H1 (cell line): ENCODE measurements at regions not wholly inside any gene's neighbourhood (a gene's known extent, or its start where the extent isn't known, plus 50 kb on each side); places are given as distances from the start of the nearest gene placed in this dataset.

Experiments used
- CTCF ChIA-PET: fragments of 300-600 bp; sonication (Branson Sonifier 250); formaldehyde crosslinking; loops from one replicate; lab custom pipeline; 2021; ENCODE audit not compliant: partially characterized antibody; lab: Charles Lee
- POLR2A ChIA-PET: fragments of 300-600 bp; sonication (Branson Sonifier 250); formaldehyde crosslinking; loops from one replicate; lab custom pipeline; 2021; ENCODE audit warnings: inconsistent platforms; ENCODE audit not compliant: partially characterized antibody; lab: Charles Lee
- DNase-seq, 2 experiments: peaks; one replicate each; pipeline versions ENCODE4 v3.0.0 to v3.0.0-alpha.2; 2010 to 2022; ENCODE audit warnings: low spot score in 2 of 2, low read depth in 1 of 2, mixed read lengths in 1 of 2
- FAIRE-seq: peaks from 2 replicates; lab custom pipeline; 2011; peaks lifted over from hg19 to GRCh38; lab: Jason Lieb, UNC
- H2AFZ ChIP-seq: 2 replicates; pipeline ENCODE4 v1.8.1; 2012; ENCODE audit warnings: low read length, inconsistent platforms
- H2AK5ac ChIP-seq: 2 replicates; pipeline ENCODE4 v1.6.1; 2013; ENCODE audit warnings: low read depth, low read length
- H2BK120ac ChIP-seq: replicated peaks from 2 replicates; pipeline ENCODE3; 2013; ENCODE audit warnings: low read depth, low read length, inconsistent platforms
- H2BK12ac ChIP-seq: 2 replicates; pipeline ENCODE4 v1.6.1; 2013; ENCODE audit warnings: low read depth, low read length
- H2BK15ac ChIP-seq: 2 replicates; pipeline ENCODE4 v1.6.1; 2013; ENCODE audit warnings: low read length
- H2BK20ac ChIP-seq: 2 replicates; pipeline ENCODE4 v1.6.1; 2013; ENCODE audit warnings: low read length
- H2BK5ac ChIP-seq: 2 replicates; pipeline ENCODE4 v1.6.1; 2013; ENCODE audit warnings: low read depth, low read length
- H3K14ac ChIP-seq: 2 replicates; pipeline ENCODE4 v1.6.1; 2013; ENCODE audit warnings: inconsistent platforms; ENCODE audit not compliant: insufficient read length
- H3K18ac ChIP-seq: 2 replicates; pipeline ENCODE4 v1.6.1; 2013; ENCODE audit warnings: low read length; ENCODE audit errors: extremely low read depth
- H3K23ac ChIP-seq: 2 replicates; pipeline ENCODE4 v1.6.1; 2013; ENCODE audit warnings: inconsistent platforms; ENCODE audit not compliant: insufficient read length
- H3K23me2 ChIP-seq: 2 replicates; pipeline ENCODE4 v1.6.1; 2013; ENCODE audit warnings: low read depth, low read length
- H3K27ac ChIP-seq: 2 replicates; pipeline ENCODE4 v1.6.1; 2011; ENCODE audit warnings: low read depth, low read length, inconsistent platforms
- H3K27me3 ChIP-seq, 4 experiments: replicated peaks in 1 of 4; 1 replicate in 1 of 4; 2 replicates in 3 of 4; pipeline versions ENCODE4 v1.6.1 to v1.8.1; 2011 to 2013; ENCODE audit warnings: low read length in 3 of 4, mild to moderate bottlenecking in 3 of 4, inconsistent platforms in 2 of 4, mixed read lengths in 2 of 4, moderate library complexity in 1 of 4; ENCODE audit not compliant: control insufficient read depth in 3 of 4, insufficient read depth in 3 of 4; ENCODE audit errors: extremely low read depth in 1 of 4
- H3K36me3 ChIP-seq, 4 experiments: 2 replicates each; pipeline versions ENCODE4 v1.6.1 to v1.8.1; 2011 to 2013; ENCODE audit warnings: mild to moderate bottlenecking in 4 of 4, low read length in 3 of 4, moderate library complexity in 2 of 4, control low read depth in 1 of 4, inconsistent platforms in 1 of 4; ENCODE audit not compliant: insufficient read depth in 4 of 4, control insufficient read depth in 2 of 4
- H3K4ac ChIP-seq: replicated peaks from 2 replicates; pipeline ENCODE3; 2013; ENCODE audit warnings: low read length, low read depth, mixed read lengths, inconsistent platforms; ENCODE audit not compliant: insufficient read length
- H3K4me1 ChIP-seq, 4 experiments: replicated peaks in 1 of 4; 1 replicate in 1 of 4; 2 replicates in 3 of 4; pipeline versions ENCODE4 v1.6.1 to v1.8.1; 2011 to 2013; ENCODE audit warnings: low read length in 3 of 4, inconsistent platforms in 2 of 4, mixed read lengths in 1 of 4; ENCODE audit not compliant: insufficient read depth in 4 of 4, control insufficient read depth in 3 of 4
- H3K4me2 ChIP-seq, 2 experiments: 2 replicates each; pipeline versions ENCODE4 v1.6.1 to v1.8.1; 2011 to 2013; ENCODE audit warnings: low read depth in 2 of 2, low read length in 2 of 2, control low read depth in 1 of 2, inconsistent platforms in 1 of 2, mild to moderate bottlenecking in 1 of 2; ENCODE audit not compliant: insufficient read depth in 1 of 2
- H3K4me3 ChIP-seq, 4 experiments: fragments of 200-600, 300-600 bp in 1 of 4; sonication (generic), shearing (Covaris generic), sonication (Bioruptor Twin) in 1 of 4; 2 replicates each; pipeline versions ENCODE4 v1.5.1 to v1.8.1; 2011 to 2016; ENCODE audit warnings: low read length in 4 of 4, low read depth in 3 of 4, control low read depth in 2 of 4, inconsistent platforms in 2 of 4, mild to moderate bottlenecking in 2 of 4, mixed read lengths in 1 of 4, moderate library complexity in 1 of 4; ENCODE audit not compliant: insufficient read depth in 2 of 4; ENCODE audit errors: extremely low read depth in 1 of 4
- H3K56ac ChIP-seq: replicated peaks from 2 replicates; pipeline ENCODE3; 2013; ENCODE audit warnings: low read depth, mild to moderate bottlenecking, mixed read lengths, low read length, inconsistent platforms; ENCODE audit not compliant: insufficient read length
- H3K79me1 ChIP-seq: 2 replicates; pipeline ENCODE4 v1.6.1; 2013; ENCODE audit warnings: low read depth, low read length, control low read depth
- H3K79me2 ChIP-seq, 2 experiments: 2 replicates each; pipeline versions ENCODE4 v1.6.1 to v1.8.1; 2012 to 2013; ENCODE audit warnings: low read length in 2 of 2, mild to moderate bottlenecking in 2 of 2, inconsistent platforms in 1 of 2; ENCODE audit not compliant: insufficient read depth in 2 of 2, control insufficient read depth in 1 of 2
- H3K9ac ChIP-seq, 4 experiments: replicated peaks in 1 of 4; 1 replicate in 1 of 4; 2 replicates in 3 of 4; pipeline versions ENCODE4 v1.6.1 to v1.8.1; 2011 to 2013; ENCODE audit warnings: low read depth in 3 of 4, low read length in 3 of 4, control low read depth in 2 of 4, mild to moderate bottlenecking in 2 of 4, moderate library complexity in 2 of 4, inconsistent platforms in 1 of 4; ENCODE audit errors: extremely low read depth in 1 of 4
- H3K9me3 ChIP-seq, 2 experiments: 2 replicates each; pipeline versions ENCODE4 v1.6.1 to v1.8.1; 2012 to 2013; ENCODE audit warnings: mild to moderate bottlenecking in 2 of 2, moderate library complexity in 2 of 2, control low read depth in 1 of 2, inconsistent platforms in 1 of 2, low read depth in 1 of 2, low read length in 1 of 2, mixed read lengths in 1 of 2; ENCODE audit not compliant: insufficient read depth in 2 of 2
- H4K20me1 ChIP-seq, 2 experiments: replicated peaks in 1 of 2; 2 replicates each; pipeline versions ENCODE3 to v1.8.1; 2011 to 2013; ENCODE audit warnings: inconsistent platforms in 2 of 2, low read length in 2 of 2, mild to moderate bottlenecking in 1 of 2; ENCODE audit not compliant: insufficient read depth in 2 of 2, control insufficient read depth in 1 of 2
- H4K5ac ChIP-seq: 2 replicates; pipeline ENCODE4 v1.6.1; 2013; ENCODE audit warnings: low read length, low read depth, mixed read lengths, inconsistent platforms; ENCODE audit not compliant: insufficient read length
- H4K8ac ChIP-seq: 2 replicates; pipeline ENCODE4 v1.8.0; 2013; ENCODE audit warnings: mild to moderate bottlenecking, moderate library complexity, low read length, inconsistent platforms; ENCODE audit not compliant: insufficient read depth; ENCODE audit errors: extremely low read depth
- H4K91ac ChIP-seq: replicated peaks from 2 replicates; pipeline ENCODE3; 2013; ENCODE audit warnings: low read length, mixed read lengths, inconsistent platforms; ENCODE audit not compliant: insufficient read length
- CEBPB ChIP-seq: IDR thresholded peaks from 2 replicates; pipeline ENCODE4 v1.6.1; 2012; ENCODE audit warnings: low read depth, low read length
- EZH2 ChIP-seq: fragments of 200-600 bp; sonication (generic); IDR thresholded peaks from 2 replicates; pipeline ENCODE4 v1.7.1; 2012; ENCODE audit warnings: low read depth, mild to moderate bottlenecking, moderate library complexity, low read length, inconsistent platforms; ENCODE audit not compliant: severe bottlenecking
- SIRT6 ChIP-seq: IDR thresholded peaks from one replicate; pipeline ENCODE4 v1.7.1; 2012; ENCODE audit warnings: low read length, inconsistent platforms
- WGBS, 2 experiments: shearing (Covaris generic) in 1 of 2; methylation state at CpG; one replicate each; pipeline versions ENCODE4 v1.1.6 to v1.1.7; 2013 to 2015; ENCODE audit warnings: low lambda C conversion rate in 2 of 2, mixed read lengths in 2 of 2, inconsistent platforms in 1 of 2, low coverage in 1 of 2, missing lambda C conversion rate in 1 of 2; ENCODE audit not compliant: insufficient replicate concordance in 2 of 2, insufficient coverage in 1 of 2, insufficient read length in 1 of 2; ENCODE audit errors: extremely low coverage in 1 of 2, missing lambda C conversion rate in 1 of 2; 5-methylcytosine and 5-hydroxymethylcytosine counted together

GRCh38 chr4:18676526-18676915 is 655.0 kb upstream of the LCORL start:
- H2BK20ac ChIP-seq, result no peak overlapping the region
- no peak overlapping the region for H2BK12ac ChIP-seq
- H4K5ac ChIP-seq, result no peak overlapping the region
- H3K4ac ChIP-seq, result no peak overlapping the region
- no peaks in the 10 kb centered on the region for H3K27me3 ChIP-seq
- no peak overlapping the region for H3K18ac ChIP-seq
- H4K8ac ChIP-seq, result no peak overlapping the region
- H3K9ac ChIP-seq, result no peak overlapping the region
- TF ChIP-seq EZH2 (no peak), SIRT6 (no peak), CEBPB (no peak)
- H3K4me1 ChIP-seq, result no peaks in the 10 kb centered on the region
- H3K23ac ChIP-seq, result no peak overlapping the region
- no peak overlapping the region for H2AK5ac ChIP-seq
- H3K23me2 ChIP-seq, result no peaks in the 10 kb centered on the region
- FAIRE-seq (no peak), DNase-seq (no peak)
- H3K4me3 ChIP-seq, result no peak overlapping the region
- no peak overlapping the region for H2BK15ac ChIP-seq
- no peak overlapping the region for H3K27ac ChIP-seq
- no peak overlapping the region for H3K56ac ChIP-seq
- no peaks in the 10 kb centered on the region for H3K36me3 ChIP-seq
- WGBS, 2 experiments, result 91% methylated on average over 4 of the region's 4 CpGs; no CpG with 5 or more reads in 1 of the 2 experiments
- POLR2A ChIA-PET, result no interaction called here
- H3K79me2 ChIP-seq, result no peaks in the 10 kb centered on the region
- no peak overlapping the region for H3K4me2 ChIP-seq
- no peak overlapping the region for H3K14ac ChIP-seq
- no peaks in the 10 kb centered on the region for H3K79me1 ChIP-seq
- H2AFZ ChIP-seq, result no peak overlapping the region
- CTCF ChIA-PET, result interaction anchor here (0.5 to 0.6 kb wide), 2 partner anchors 122 to 739 kb away, joined by 3 to 4 read pairs; no protein-coding TSS in a partner anchor
- no peaks in the 10 kb centered on the region for H3K9me3 ChIP-seq
- H4K91ac ChIP-seq, result no peak overlapping the region
- no peak overlapping the region for H2BK120ac ChIP-seq
- no peaks in the 10 kb centered on the region for H4K20me1 ChIP-seq
- no peak overlapping the region for H2BK5ac ChIP-seq
